ENCODE measurements at regions not wholly inside any gene's neighbourhood (a gene's known extent, or its start where the extent isn't known, plus 50 kb on each side); places are given as distances from the start of the nearest gene placed in this dataset.

- no peaks in the 10 kb centered on the region for H3K27me3 Mint-ChIP-seq
- ATAC-seq (ENCODE audit: poor library complexity) (no peak), DNase-seq (no peak)
- no peak overlapping the region for H3K4me3 ChIP-seq (ENCODE audit: low read length)
- H3K27ac ChIP-seq (ENCODE audit: low read depth in 1 of 2, low read length in 2 of 2) = no peak overlapping the region
- H3K9me3 ChIP-seq (ENCODE audit: control insufficient read depth in 1 of 2, insufficient read depth in 1 of 2, low read length in 2 of 2) = peaks cover 0 to 7% of the 10 kb centered on the region in 2 experiments
- POLR2A ChIA-PET = no interaction called here
- H3K9me3 Mint-ChIP-seq = no peaks in the 10 kb centered on the region
- no peaks in the 10 kb centered on the region for H3K27me3 ChIP-seq (ENCODE audit: control insufficient read depth in 1 of 2, insufficient read depth in 2 of 2, low read length in 2 of 2)
- no peak for TF ChIP-seq CTCF (IDR thresholded peaks at IDR 0.05)
- H3K36me3 Mint-ChIP-seq (ENCODE audit: low read depth) = no peaks in the 10 kb centered on the region
- no peak overlapping the region for H3K4me3 Mint-ChIP-seq
- H3K36me3 ChIP-seq (ENCODE audit: insufficient read depth, low read length) = no peaks in the 10 kb centered on the region
- H3K4me1 Mint-ChIP-seq (ENCODE audit: low read depth) = no peaks in the 10 kb centered on the region
- no peaks in the 10 kb centered on the region for H3K4me1 ChIP-seq (ENCODE audit: insufficient read depth, low read length)
- no peak overlapping the region for H3K27ac Mint-ChIP-seq
- intact Hi-C loops (cut with DNase I, micrococcal nuclease) = no loop called here
- CTCF ChIA-PET = no interaction called here
These were observed 1142.3 kb upstream of the CELF2 start for GRCh38 chr10:9875353-9875752.

- Histone ChIP-seq H3K9me3 (ENCODE audit: control insufficient read depth in 1 of 2, insufficient read depth in 1 of 2, low read length in 2 of 2) (peaks cover 4 to 7% of the 10 kb centered on the region in 2 experiments), H3K27ac (ENCODE audit: low read depth in 1 of 2, low read length in 2 of 2) (no peak overlapping the region), H3K27me3 (ENCODE audit: control insufficient read depth in 1 of 2, insufficient read depth in 2 of 2, low read length in 2 of 2) (no peaks in the 10 kb centered on the region), H3K36me3 (ENCODE audit: insufficient read depth, low read length) (no peaks in the 10 kb centered on the region), H3K4me1 (ENCODE audit: insufficient read depth, low read length) (no peaks in the 10 kb centered on the region), H3K4me3 (ENCODE audit: low read length) (no peak overlapping the region)
- no peak for DNase-seq
- no peak for ATAC-seq (ENCODE audit: poor library complexity)
- POLR2A ChIA-PET = no interaction called here
- Mint-ChIP-seq H3K4me1 (ENCODE audit: low read depth) (no peaks in the 10 kb centered on the region), H3K9me3 (no peaks in the 10 kb centered on the region), H3K4me3 (no peak overlapping the region), H3K27me3 (no peaks in the 10 kb centered on the region), H3K36me3 (ENCODE audit: low read depth) (no peaks in the 10 kb centered on the region), H3K27ac (no peak overlapping the region)
- CTCF ChIA-PET = no interaction called here
- TF ChIP-seq CTCF (IDR thresholded peaks at IDR 0.05) = no peak
- intact Hi-C loops (cut with DNase I, micrococcal nuclease) = no loop called here
These were observed 1139.7 kb upstream of the CELF2 start for GRCh38 chr10:9877978-9878377.

GRCh38 chr10:9878383-9878782, 1139.3 kb upstream of the CELF2 start:
- Histone ChIP-seq H3K4me1 (ENCODE audit: insufficient read depth, low read length) (no peaks in the 10 kb centered on the region), H3K9me3 (ENCODE audit: control insufficient read depth in 1 of 2, insufficient read depth in 1 of 2, low read length in 2 of 2) (peaks cover 4 to 7% of the 10 kb centered on the region in 2 experiments), H3K4me3 (ENCODE audit: low read length) (no peak overlapping the region), H3K27me3 (ENCODE audit: control insufficient read depth in 1 of 2, insufficient read depth in 2 of 2, low read length in 2 of 2) (no peaks in the 10 kb centered on the region), H3K36me3 (ENCODE audit: insufficient read depth, low read length) (no peaks in the 10 kb centered on the region), H3K27ac (ENCODE audit: low read depth in 1 of 2, low read length in 2 of 2) (no peak overlapping the region)
- CTCF ChIA-PET = no interaction called here
- no peaks in the 10 kb centered on the region for H3K4me1 Mint-ChIP-seq (ENCODE audit: low read depth)
- no peak overlapping the region for H3K4me3 Mint-ChIP-seq
- POLR2A ChIA-PET = no interaction called here
- intact Hi-C loops (cut with DNase I, micrococcal nuclease) = no loop called here
- H3K27ac Mint-ChIP-seq = no peak overlapping the region
- no peak for DNase-seq
- no peaks in the 10 kb centered on the region for H3K27me3 Mint-ChIP-seq
- TF ChIP-seq CTCF (IDR thresholded peaks at IDR 0.05) = no peak
- H3K36me3 Mint-ChIP-seq (ENCODE audit: low read depth) = no peaks in the 10 kb centered on the region
- ATAC-seq (ENCODE audit: poor library complexity) = no peak
- H3K9me3 Mint-ChIP-seq = peaks cover 3% of the 10 kb centered on the region

All from CD4-positive, alpha-beta T cell (primary cell).